ENCODE measurements at regions not wholly inside any gene's neighbourhood (a gene's known extent, or its start where the extent isn't known, plus 50 kb on each side); places are given as distances from the start of the nearest gene placed in this dataset.

DNA sequence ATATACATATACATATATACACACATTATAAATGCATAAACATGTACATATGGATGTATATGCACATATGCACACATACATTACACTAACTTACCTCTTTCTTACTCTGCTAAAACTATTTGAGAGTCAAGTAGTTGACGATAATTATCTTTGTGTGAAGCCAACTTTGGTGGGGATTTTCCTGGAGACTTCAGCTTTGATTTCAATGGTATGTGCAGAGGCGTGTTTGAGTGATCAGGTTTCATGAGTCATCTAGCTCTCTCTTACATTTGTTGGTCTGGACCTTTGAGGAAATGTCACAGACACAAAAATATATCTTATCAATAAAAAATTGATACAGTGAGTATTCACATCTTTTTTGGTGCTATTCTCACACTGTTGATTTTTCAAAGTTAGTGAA is 769.1 kb upstream of the LUZP2 start:
- DNase-seq (ENCODE audit: low read depth) = peak; percentile 49
- H3K4me3 ChIP-seq (ENCODE audit: low read length) = no peak overlapping the region
- TF ChIP-seq, protein P1, sequence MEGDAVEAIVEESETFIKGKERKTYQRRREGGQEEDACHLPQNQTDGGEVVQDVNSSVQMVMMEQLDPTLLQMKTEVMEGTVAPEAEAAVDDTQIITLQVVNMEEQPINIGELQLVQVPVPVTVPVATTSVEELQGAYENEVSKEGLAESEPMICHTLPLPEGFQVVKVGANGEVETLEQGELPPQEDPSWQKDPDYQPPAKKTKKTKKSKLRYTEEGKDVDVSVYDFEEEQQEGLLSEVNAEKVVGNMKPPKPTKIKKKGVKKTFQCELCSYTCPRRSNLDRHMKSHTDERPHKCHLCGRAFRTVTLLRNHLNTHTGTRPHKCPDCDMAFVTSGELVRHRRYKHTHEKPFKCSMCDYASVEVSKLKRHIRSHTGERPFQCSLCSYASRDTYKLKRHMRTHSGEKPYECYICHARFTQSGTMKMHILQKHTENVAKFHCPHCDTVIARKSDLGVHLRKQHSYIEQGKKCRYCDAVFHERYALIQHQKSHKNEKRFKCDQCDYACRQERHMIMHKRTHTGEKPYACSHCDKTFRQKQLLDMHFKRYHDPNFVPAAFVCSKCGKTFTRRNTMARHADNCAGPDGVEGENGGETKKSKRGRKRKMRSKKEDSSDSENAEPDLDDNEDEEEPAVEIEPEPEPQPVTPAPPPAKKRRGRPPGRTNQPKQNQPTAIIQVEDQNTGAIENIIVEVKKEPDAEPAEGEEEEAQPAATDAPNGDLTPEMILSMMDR (IDR thresholded peaks at IDR 0.05; ENCODE audit: insufficient read depth, low read depth, low read length, missing control alignments) = no peak

DNA sequence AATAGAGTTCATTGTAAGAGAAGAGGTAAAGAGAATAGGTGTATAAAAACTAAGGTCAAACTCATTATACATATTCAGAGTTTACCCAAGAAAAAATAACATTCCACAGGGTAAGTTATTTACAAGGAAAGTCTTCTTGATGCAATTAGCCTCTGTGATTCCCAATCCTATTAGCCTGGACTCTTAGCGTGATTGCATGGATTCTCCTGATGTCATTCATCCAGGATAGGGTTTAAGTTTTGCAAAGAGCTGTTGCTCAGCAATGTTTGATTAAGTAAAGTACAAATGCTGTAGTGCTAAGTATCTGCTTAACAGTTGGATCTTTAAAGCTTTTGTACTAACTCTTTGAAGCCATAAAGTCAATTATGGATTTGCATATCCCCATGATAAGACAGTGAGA is 767.8 kb upstream of the LUZP2 start:
- DNase-seq (ENCODE audit: low read depth) = no peak
- TF ChIP-seq, protein P1 (IDR thresholded peaks at IDR 0.05; ENCODE audit: insufficient read depth, low read depth, low read length, missing control alignments) = no peak

DNA sequence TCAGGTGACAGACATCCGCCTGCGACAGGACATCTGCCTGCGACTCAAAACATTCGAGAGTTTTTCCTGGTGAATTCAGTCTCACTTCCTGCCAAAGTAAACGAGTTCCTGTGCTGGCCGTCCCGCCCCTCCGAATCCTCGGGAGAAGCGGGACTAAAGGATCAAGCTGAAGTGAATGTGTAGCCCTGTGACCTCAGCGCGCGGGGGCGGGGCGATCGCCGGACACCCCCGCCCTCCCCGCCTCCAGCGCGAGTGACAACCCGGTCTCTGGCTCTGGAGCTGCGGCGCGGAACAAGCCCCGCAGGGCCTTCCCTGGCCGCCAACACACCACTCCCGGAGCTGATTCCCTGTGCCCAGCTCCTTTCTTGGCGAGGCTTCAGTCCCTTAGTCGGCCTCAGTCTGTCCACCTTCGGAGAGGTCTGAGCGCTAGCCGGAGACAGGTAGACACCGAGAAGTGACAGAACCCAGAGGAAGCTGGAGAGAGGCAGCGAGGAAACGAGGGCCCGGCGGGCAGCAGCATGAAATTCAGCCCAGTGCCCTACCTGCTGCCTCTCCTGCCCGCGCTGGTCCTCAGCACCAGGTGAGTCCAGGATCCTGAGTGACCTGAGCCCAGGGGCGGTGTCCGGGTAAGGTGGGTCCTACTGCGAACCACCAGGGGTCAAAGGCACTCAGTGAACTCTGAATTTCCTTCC is 766.4 kb upstream of the LUZP2 start:
- no peak for DNase-seq (ENCODE audit: low read depth)
- H3K4me3 ChIP-seq (ENCODE audit: low read length) = no peak overlapping the region
- TF ChIP-seq, protein P1 (IDR thresholded peaks at IDR 0.05; ENCODE audit: insufficient read depth, low read depth, low read length, missing control alignments) = no peak

More for the DNA sequence above, 767.8 kb upstream of the LUZP2 start:
- no peak overlapping the region for H3K4me3 ChIP-seq (ENCODE audit: low read length)

DNA sequence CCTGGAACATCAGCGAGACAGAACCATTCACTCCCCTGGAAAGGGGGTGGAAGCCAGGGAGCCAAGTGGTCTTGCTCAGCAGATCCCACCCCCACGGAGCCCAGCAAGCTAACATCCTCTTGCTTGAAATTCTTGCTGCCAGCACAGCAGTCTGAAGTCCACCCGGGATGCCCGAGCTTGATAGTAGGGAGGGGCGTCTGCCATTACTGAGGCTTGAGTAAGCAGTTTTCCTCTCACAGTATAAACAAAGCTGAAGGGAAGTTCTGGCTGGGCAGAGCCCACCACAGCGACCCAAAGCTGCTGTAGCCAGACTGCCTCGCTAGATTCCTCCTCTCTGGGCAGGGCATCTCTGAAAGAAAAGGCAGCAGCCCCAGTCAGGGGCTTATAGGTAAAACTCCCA is 764.8 kb upstream of the LUZP2 start:
- H3K4me3 ChIP-seq (ENCODE audit: low read length) = no peak overlapping the region
- TF ChIP-seq, protein P1 (IDR thresholded peaks at IDR 0.05; ENCODE audit: insufficient read depth, low read depth, low read length, missing control alignments) = no peak
- DNase-seq (ENCODE audit: low read depth) = no peak

DNA sequence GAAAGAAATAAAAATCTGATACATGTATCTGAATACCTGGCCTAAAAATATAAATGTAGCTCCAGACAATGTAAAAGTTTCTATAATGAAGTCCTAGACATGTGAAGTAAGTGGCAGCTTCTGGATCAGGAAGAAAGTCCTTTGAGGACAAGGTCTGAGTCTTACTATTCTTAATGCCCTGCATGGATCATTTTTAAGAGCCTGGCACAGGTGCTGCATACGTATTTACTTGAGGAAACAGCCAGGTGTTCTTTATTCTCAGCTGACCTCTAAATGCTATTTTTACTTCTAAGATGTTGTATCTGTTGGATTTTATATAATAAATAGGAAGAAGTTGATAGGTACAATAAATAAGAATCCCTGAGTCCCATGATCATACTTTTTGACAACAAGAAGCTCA is 750.0 kb upstream of the LUZP2 start:
- no peak overlapping the region for H3K4me3 ChIP-seq (ENCODE audit: low read length)
- TF ChIP-seq, protein P1 (IDR thresholded peaks at IDR 0.05; ENCODE audit: insufficient read depth, low read depth, low read length, missing control alignments) = no peak
- no peak for DNase-seq (ENCODE audit: low read depth)

DNA sequence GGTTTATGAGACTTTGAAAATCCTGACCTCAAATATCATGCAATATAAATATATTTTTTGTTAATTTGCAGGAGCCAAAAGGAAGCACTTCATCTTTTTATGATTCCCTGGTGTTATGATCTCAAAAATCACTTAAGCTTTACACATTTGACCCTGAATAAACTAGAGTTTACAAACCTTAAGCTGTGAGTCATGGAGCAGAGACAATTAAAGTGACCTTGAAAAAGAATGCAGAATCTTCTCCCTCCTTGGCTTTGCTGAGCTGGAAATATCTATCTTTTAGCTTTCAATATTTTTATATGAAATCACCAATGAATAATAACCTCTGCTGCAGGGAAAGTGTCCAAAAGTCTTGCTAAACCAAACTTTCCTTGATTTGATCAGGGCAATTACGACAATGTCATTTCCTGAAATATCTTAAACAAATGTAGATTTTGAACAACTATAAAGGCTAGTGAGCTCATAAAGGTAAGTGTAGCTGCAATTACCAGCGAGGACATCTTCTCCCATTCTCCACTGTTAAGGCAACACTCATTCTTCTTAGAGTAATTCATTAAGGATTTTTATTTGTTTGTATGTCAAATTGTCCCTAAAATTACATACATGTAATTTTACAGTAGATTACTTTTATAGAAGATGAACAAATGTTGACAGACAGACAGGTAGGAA is 747.0 kb upstream of the LUZP2 start:
- TF ChIP-seq, protein P1 (IDR thresholded peaks at IDR 0.05; ENCODE audit: insufficient read depth, low read depth, low read length, missing control alignments) = no peak
- H3K4me3 ChIP-seq (ENCODE audit: low read length) = no peak overlapping the region
- no peak for DNase-seq (ENCODE audit: low read depth)
